A549 (cell line): ENCODE measurements at regions not wholly inside any gene's neighbourhood (a gene's known extent, or its start where the extent isn't known, plus 50 kb on each side); places are given as distances from the start of the nearest gene placed in this dataset.
"Not testable (repeated sequence)": the region's sequence is repeated elsewhere in the genome, so short reads cannot be mapped to it uniquely, and the experiment has no call there.

Source experiments
- ATAC-seq, 2 experiments: fragments of 200-7000 bp in 1 of 2; fragments of >200 bp in 1 of 2; cut with Nextera tagmentation in 1 of 2; cut with Tn5 transposase in 1 of 2; 3 replicates each; pipeline versions ENCODE4 v1.8.0 to v1.9.1; 2018 to 2020; ENCODE audit warnings: mild to moderate bottlenecking in 1 of 2, moderate library complexity in 1 of 2
- CTCF ChIA-PET: fragments of 300-600 bp; sonication (Branson Sonifier 250); formaldehyde crosslinking; extraction: SDS; loops from one replicate; lab custom pipeline; 2021; ENCODE audit warnings: antibody characterized with exemption, inconsistent platforms; lab: Yijun Ruan, JAX
- POLR2A ChIA-PET: fragments of 350-600 bp; formaldehyde crosslinking; extraction: SDS; loops from one replicate; lab custom pipeline; 2021; ENCODE audit warnings: antibody characterized with exemption, inconsistent platforms; lab: Yijun Ruan, JAX
- DNase-seq, 2 experiments: peaks; one replicate each; pipeline versions ENCODE4 v3.0.0 to v3.0.0-alpha.2; 2011 to 2016; ENCODE audit warnings: low read depth in 1 of 2, low spot score in 1 of 2
- FAIRE-seq: peaks from 2 replicates; lab custom pipeline; 2011; peaks lifted over from hg19 to GRCh38; lab: Jason Lieb, UNC
- H3K27ac ChIP-seq, 2 experiments: fragments of >200 bp; sonication (Bioruptor Twin); formaldehyde crosslinking; 3 replicates each; pipeline ENCODE4 v1.5.1; 2016 to 2017
- H3K4me1 ChIP-seq: fragments of >200 bp; sonication (Bioruptor Twin); formaldehyde crosslinking; 3 replicates; pipeline ENCODE4 v1.6.1; 2016
- H3K4me2 ChIP-seq: fragments of >200 bp; sonication (Bioruptor Twin); formaldehyde crosslinking; 3 replicates; pipeline ENCODE4 v1.6.1; 2016
- H3K4me3 ChIP-seq: fragments of >200 bp; sonication (Bioruptor Twin); formaldehyde crosslinking; 3 replicates; pipeline ENCODE4 v1.5.1; 2016
- H3K9me3 ChIP-seq: fragments of >200 bp; sonication (Bioruptor Twin); formaldehyde crosslinking; 3 replicates; pipeline ENCODE4 v1.6.1; 2016
- CHD4 ChIP-seq: fragments of 200-600 bp; sonication (generic); IDR thresholded peaks from 2 replicates; pipeline ENCODE4 v1.6.1; 2016; ENCODE audit warnings: antibody characterized with exemption, mild to moderate bottlenecking, borderline replicate concordance
- CTCF ChIP-seq: fragments of >200 bp; sonication (Bioruptor Twin); formaldehyde crosslinking; IDR thresholded peaks from 3 replicates; pipeline ENCODE4 v1.5.1; 2016
- E2F6 ChIP-seq: IDR thresholded peaks from 2 replicates; pipeline ENCODE4 v1.6.1; 2012; ENCODE audit warnings: low read depth, borderline replicate concordance
- EHF ChIP-seq: fragments of 250-450 bp; sonication (Bioruptor Pico); IDR thresholded peaks from 2 replicates; pipeline ENCODE4 v1.5.0; 2020; ENCODE audit warnings: mild to moderate bottlenecking
- ESRRA ChIP-seq: fragments of 150-350 bp; IDR thresholded peaks from 2 replicates; pipeline ENCODE4 v1.6.1; 2014; ENCODE audit warnings: mild to moderate bottlenecking, low read length, borderline replicate concordance
- FOSB ChIP-seq: fragments of 250-450 bp; sonication (Bioruptor Pico); IDR thresholded peaks from 2 replicates; pipeline ENCODE4 v1.5.0; 2020; ENCODE audit warnings: mild to moderate bottlenecking, moderate library complexity
- FOXS1 ChIP-seq: fragments of 250-450 bp; sonication (Bioruptor Pico); IDR thresholded peaks from 2 replicates; pipeline ENCODE4 v1.5.0; 2020; ENCODE audit warnings: mild to moderate bottlenecking, moderate library complexity
- HOXB5 ChIP-seq: fragments of 250-450 bp; sonication (Bioruptor Pico); IDR thresholded peaks from 2 replicates; pipeline ENCODE4 v1.5.0; 2020; ENCODE audit warnings: mild to moderate bottlenecking, moderate library complexity
- JUN ChIP-seq, 2 experiments: fragments of >200 bp; sonication (Bioruptor Twin); formaldehyde crosslinking; IDR thresholded peaks; 2 replicates in 1 of 2; 3 replicates in 1 of 2; pipeline ENCODE4 v1.6.1; 2016 to 2017
- JUNB ChIP-seq: fragments of >200 bp; sonication (Bioruptor Twin); formaldehyde crosslinking; IDR thresholded peaks from 2 replicates; pipeline ENCODE4 v1.6.1; 2016
- KDM5A ChIP-seq: fragments of 200-600 bp; sonication (generic); IDR thresholded peaks from 2 replicates; pipeline ENCODE4 v1.6.1; 2016; ENCODE audit warnings: antibody characterized with exemption, mild to moderate bottlenecking
- NPAS2 ChIP-seq: fragments of 250-450 bp; sonication (Bioruptor Pico); IDR thresholded peaks from 2 replicates; pipeline ENCODE4 v1.8.0; 2022; ENCODE audit warnings: mild to moderate bottlenecking, moderate library complexity, borderline replicate concordance
- POLR2AphosphoS2 ChIP-seq: conservative IDR thresholded peaks from 2 replicates; pipeline ENCODE4 v1.6.1; 2012; ENCODE audit warnings: low read length, improper control_type of control experiment, inconsistent platforms
- RFX5 ChIP-seq: fragments of 450-650 bp; IDR thresholded peaks from 2 replicates; pipeline ENCODE4 v1.7.1; 2014; ENCODE audit warnings: antibody characterized with exemption, mild to moderate bottlenecking, moderate library complexity
- SREBF2 ChIP-seq: fragments of 450-650 bp; IDR thresholded peaks from 2 replicates; pipeline ENCODE4 v1.6.1; 2014; ENCODE audit warnings: mild to moderate bottlenecking, moderate library complexity
- ZNF302 ChIP-seq: fragments of 250-450 bp; sonication (Bioruptor Pico); IDR thresholded peaks from 2 replicates; pipeline ENCODE4 v1.9.0; 2021; ENCODE audit warnings: inconsistent platforms, mild to moderate bottlenecking, moderate library complexity
- WGBS: methylation state at CpG from one replicate; pipeline ENCODE4 v1.1.6; 2017; ENCODE audit errors: missing lambda C conversion rate; 5-methylcytosine and 5-hydroxymethylcytosine counted together
- TF ChIP-seq, protein P1 (sequence below): fragments of 150-350 bp; IDR thresholded peaks from 2 replicates; pipeline ENCODE4 v1.6.1; 2014; ENCODE audit warnings: low read depth, mild to moderate bottlenecking, low read length

DNA sequence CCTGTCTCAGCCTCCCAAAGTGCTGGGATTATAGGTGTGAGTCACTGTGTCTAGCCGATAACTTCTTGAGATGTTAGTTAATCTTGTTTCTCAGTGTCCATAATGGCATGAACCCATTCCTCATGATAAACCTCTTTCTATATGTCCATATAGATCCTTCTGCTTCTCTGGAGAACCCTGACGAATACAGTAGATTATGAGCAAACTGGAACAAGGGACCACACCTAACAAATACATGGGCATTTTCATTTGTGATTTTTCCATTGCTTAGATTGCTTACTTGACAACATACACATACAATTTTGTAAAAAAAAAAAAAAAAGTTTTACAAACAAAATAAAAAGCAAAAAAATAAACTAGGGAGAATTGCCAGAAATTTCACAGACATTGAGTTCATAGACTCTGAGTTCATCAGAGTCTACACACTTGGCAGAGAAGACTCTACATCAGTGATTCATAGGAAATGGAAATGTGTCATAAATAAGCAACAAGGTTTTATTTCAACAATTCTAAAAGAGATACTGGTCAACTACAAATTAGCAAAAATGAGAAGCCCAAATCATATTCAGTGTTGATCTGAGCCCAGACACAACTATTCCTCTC lies 96.7 kb downstream of the GALR1 start:
- no peak overlapping the region for H3K4me2 ChIP-seq
- 44% methylated on average over 2 of the region's 2 CpGs for WGBS
- ATAC-seq (no peak), DNase-seq (no peak), FAIRE-seq (no peak)
- no peaks in the 10 kb centered on the region for H3K4me1 ChIP-seq
- no peaks in the 10 kb centered on the region for H3K9me3 ChIP-seq
- CTCF ChIA-PET: no interaction called here
- no peak overlapping the region for H3K4me3 ChIP-seq
- no peak for TF ChIP-seq POLR2AphosphoS2
- no peak for TF ChIP-seq ZNF302
- no peak for TF ChIP-seq E2F6
- no peak for TF ChIP-seq FOSB (CRISPR knock-in tag)
- TF ChIP-seq HOXB5 (CRISPR knock-in tag): no peak
- no peak for TF ChIP-seq JUN (IDR thresholded peaks at IDR 0.05)
- no peak for TF ChIP-seq SREBF2
- TF ChIP-seq CTCF: no peak
- no peak for TF ChIP-seq FOXS1 (CRISPR knock-in tag)
- TF ChIP-seq CHD4: no peak
- no peak for TF ChIP-seq EHF
- TF ChIP-seq KDM5A: no peak
- TF ChIP-seq NPAS2 (CRISPR knock-in tag): no peak
- no peak for TF ChIP-seq ESRRA
- no peak for TF ChIP-seq JUNB
- no peak for TF ChIP-seq RFX5
- TF ChIP-seq, protein P1, sequence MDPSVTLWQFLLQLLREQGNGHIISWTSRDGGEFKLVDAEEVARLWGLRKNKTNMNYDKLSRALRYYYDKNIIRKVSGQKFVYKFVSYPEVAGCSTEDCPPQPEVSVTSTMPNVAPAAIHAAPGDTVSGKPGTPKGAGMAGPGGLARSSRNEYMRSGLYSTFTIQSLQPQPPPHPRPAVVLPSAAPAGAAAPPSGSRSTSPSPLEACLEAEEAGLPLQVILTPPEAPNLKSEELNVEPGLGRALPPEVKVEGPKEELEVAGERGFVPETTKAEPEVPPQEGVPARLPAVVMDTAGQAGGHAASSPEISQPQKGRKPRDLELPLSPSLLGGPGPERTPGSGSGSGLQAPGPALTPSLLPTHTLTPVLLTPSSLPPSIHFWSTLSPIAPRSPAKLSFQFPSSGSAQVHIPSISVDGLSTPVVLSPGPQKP: no peak
- H3K27ac ChIP-seq: no peak overlapping the region
- POLR2A ChIA-PET: no interaction called here

GRCh38 chr18:77353349-77353748 lies 103.7 kb downstream of the GALR1 start:
- CTCF ChIA-PET, DNase-seq, ATAC-seq, H3K4me1 ChIP-seq, H3K9me3 ChIP-seq, FAIRE-seq, H3K4me3 ChIP-seq, H3K27ac ChIP-seq, POLR2A ChIA-PET, H3K4me2 ChIP-seq: not testable (repeated sequence)
- WGBS: 17% methylated on average over 2 of the region's 3 CpGs

DNA sequence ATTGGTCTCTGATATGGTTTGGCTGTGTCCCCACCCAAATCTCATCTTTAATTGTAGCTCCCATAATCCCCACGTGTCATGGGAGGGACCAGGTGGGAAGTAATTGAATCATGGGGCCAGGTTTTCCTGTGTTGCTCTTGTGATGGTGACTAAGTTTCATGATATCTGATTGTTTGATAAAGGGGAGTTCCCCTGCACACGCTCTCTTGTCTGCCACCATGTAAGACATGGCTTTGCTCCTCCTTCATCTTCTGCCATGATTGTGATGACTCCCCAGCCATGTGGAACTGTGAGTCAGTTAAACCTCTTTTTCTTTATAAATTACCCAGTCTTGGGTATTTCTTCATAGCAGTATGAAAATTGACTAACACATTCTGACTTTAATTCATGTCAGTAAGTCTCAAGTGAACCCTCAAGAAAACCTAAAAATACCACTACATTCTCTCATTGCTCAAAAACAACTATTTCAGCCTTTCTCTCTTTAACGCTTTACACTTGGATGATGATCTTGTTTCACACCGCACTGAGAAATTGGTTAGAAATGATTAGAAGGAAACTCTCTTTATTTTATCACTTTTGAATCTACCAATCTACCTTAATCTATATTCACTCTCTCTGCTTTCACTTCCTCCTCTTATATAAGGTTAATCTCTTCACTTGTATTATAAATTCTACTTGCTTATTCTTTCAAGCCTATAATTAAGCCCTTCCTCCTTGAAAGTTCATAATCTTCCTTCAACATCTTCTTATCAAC lies 110.1 kb downstream of the GALR1 start:
- no peaks in the 10 kb centered on the region for H3K4me1 ChIP-seq
- ChIA-PET CTCF (interaction anchor here (0.6 kb wide), 1 partner anchor 53 kb away, joined by 3 read pairs; no protein-coding TSS in a partner anchor), POLR2A (no interaction called here)
- H3K4me2 ChIP-seq: no peak overlapping the region
- ATAC-seq: no peak
- no peak for TF ChIP-seq EHF
- TF ChIP-seq E2F6: no peak
- TF ChIP-seq, all 56 proteins: peak for 0
- Histone ChIP-seq H3K4me3 (no peak overlapping the region), H3K27ac (no peak overlapping the region), H3K9me3 (no peaks in the 10 kb centered on the region)
- DNase-seq (no peak), FAIRE-seq (no peak)
- WGBS: 36% methylated on average over 4 of the region's 4 CpGs
